KBM-7 (cell line): ENCODE measurements at regions not wholly inside any gene's neighbourhood (a gene's known extent, or its start where the extent isn't known, plus 50 kb on each side); places are given as distances from the start of the nearest gene placed in this dataset.
A peak's percentile ranks its signal among the peaks of the same experiment; 100 is the strongest.

Experiments used
- DNase-seq: peaks from one replicate; pipeline ENCODE4 v3.0.0-alpha.2; 2015
- in situ Hi-C: fragments of 300-500 bp; cut with MboI; formaldehyde crosslinking; loops from 2 replicates; pipeline ENCODE4 v1.14.3; 2020; ENCODE audit warnings: low sequenced_read_pairs, low pct_unique_long_range_greater_than_20kb, mixed read lengths

GRCh38 chr3:197432384-197433127 is 123.2 kb downstream of the BDH1 start:
- DNase-seq, result no peak
- in situ Hi-C loops, result no loop called here

DNA sequence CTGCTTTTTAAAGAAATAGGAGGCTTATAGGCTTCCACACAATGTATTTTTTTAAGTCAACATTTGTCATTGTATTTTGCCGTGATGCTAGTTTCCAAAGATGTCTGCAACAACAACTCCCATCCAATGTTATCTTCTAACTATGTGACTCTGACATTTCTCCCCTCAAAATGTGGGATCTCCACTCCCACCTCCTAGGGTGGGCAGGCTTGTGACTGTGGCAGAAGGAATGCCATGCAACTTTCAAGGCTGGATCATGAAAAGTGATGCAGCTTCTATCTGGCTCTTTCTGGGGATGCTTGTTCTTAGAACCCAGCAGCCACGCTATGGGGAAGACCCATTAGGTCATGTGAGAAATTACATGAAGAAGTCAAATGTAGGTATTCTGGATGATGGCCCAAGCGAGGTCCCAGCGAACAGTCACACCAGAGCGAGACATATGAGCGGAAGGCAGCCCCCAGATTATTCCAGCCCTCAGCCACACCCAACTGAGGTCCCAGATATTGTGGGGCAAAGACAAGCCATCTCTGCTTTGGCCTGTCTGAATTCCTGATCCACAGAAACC is 124.3 kb downstream of the BDH1 start:
- no peak for DNase-seq
- in situ Hi-C loops, result no loop called here

DNA sequence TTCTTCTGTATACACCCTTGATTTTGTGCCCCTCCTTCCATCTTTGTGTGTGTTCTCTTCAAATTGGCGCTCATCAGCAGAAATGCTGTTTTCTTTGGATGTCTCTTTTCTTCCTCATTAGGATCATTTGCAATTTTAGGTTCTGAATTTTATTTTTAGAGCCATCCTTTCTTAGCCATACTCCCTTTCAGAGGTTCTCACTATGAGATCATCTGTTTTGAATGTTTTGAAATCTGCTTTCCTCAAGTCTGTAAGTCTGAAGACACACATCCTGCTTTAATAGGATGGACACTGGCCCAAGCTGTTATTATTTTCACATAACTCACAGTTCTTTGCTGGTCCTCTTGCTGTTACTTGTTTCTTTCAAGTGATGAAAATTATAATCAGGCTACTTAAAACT is 124.8 kb downstream of the BDH1 start:
- in situ Hi-C loops, result no loop called here
- DNase-seq, result no peak

DNA sequence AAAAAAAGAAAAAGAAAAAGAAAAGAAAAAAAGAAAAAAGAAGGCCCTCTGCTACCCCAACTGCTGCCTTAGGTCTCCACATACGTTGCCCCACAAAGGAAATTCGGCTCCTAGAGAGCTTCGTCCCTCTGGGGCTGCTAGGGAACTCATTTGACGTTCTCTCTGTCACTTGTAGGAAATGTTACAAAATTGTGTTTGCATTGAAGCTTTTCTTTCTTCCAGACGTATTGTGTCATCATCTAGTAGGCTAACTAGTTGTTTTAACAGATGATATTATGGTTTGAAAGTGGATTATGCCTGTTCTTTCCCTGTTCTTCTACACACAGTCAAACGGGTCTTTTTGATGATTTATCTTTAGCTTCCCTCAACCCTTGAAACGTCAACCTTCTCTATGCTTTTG is 125.3 kb downstream of the BDH1 start:
- no peak for DNase-seq
- in situ Hi-C loops, result no loop called here

- DNase-seq, result no peak
- in situ Hi-C loops, result no loop called here
Observed at GRCh38 chr3:197428952-197429351, 126.8 kb downstream of the BDH1 start.

DNA sequence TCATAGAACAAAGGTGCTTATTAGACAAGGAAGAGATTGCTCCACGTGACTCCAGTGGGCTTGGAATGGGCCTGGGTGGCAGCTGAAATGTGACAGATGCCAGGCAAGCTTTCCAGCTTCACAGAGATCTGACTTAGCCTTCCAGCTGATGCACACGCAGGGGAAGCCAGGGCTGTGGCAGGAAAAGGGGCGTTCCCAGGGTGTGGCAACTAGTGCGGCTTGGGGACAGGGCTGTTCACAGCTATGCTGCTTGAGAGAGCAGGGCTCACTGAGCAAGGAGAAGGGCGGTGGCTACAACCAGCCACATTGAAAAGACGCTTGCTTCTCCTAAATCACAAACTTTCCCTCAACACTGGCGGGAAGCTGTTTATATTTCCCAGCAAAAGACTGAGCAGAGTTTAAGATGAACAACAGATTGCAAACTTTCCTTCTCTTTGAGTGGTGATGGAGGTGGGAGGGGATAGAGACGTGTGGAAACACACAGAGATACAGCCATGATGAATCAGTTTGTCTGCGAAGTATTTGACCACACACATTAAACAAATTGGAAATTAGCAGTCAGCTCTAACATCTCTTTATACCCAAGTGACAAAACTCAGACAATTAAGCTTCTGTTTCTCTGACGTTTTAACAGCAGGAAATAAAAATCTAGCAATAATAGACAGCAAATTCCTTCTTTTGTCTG is 127.5 kb downstream of the BDH1 start:
- in situ Hi-C loops, result no loop called here
- DNase-seq, result peak; percentile 40

- in situ Hi-C loops, result no loop called here
- no peak for DNase-seq
Observed at GRCh38 chr3:197427021-197427420, 128.6 kb upstream of the DLG1 start.

DNA sequence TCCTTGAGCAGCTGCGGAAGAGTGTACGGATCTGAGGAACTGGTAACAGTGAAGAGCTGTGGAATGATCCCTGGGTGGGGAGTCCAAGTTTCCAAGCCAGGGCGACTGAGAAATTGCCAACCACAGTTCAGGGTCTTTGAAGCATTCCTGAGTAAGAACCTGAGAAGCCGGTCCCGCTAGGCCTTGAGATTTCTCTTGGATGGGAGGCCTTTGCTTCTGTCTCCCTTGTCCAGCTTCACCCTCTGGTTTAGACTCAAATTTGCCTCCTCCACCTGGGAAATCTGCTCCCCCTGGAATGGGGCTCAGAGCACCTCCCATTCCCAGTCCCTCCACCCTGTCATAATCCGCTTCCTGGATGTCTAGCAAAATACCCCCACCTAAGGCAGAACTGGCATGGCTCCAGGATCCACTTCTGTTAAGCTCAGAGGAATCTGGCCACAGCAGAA is 127.7 kb upstream of the DLG1 start:
- no peak for DNase-seq
- in situ Hi-C loops, result no loop called here

DNA sequence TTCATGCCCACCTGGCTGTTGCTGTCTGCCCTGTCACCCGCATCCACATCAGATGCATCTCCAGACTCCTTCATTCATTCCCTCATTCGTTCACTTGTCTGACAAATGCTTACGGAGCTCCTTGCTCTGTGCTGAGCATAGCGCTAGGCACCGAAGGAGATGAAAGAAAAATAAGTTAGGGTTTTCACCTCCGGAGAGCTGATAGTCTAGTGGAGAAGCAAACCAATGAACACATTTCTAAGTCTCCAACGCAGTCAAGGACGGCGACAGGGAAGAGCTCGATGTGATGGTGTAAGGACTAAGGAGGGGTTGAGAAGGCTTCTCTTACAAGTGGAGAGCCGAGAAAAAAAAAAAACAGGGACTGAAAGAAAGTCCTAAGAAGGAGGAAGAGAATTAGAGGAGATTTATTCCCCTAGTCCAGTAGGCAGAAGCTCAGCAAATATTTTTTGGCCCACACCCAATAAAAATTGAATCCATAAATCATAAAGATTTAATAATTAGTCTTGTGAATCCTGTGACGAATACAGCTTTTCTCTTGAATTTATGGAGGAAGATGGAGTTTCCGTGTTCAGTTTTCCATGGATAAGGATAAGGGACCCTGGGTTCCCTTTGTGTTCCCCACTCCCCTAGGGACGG is 127.2 kb upstream of the DLG1 start:
- no peak for DNase-seq
- in situ Hi-C loops, result no loop called here

GRCh38 chr3:197424674-197425484 is 126.5 kb upstream of the DLG1 start:
- no peak for DNase-seq
- in situ Hi-C loops, result no loop called here

DNA sequence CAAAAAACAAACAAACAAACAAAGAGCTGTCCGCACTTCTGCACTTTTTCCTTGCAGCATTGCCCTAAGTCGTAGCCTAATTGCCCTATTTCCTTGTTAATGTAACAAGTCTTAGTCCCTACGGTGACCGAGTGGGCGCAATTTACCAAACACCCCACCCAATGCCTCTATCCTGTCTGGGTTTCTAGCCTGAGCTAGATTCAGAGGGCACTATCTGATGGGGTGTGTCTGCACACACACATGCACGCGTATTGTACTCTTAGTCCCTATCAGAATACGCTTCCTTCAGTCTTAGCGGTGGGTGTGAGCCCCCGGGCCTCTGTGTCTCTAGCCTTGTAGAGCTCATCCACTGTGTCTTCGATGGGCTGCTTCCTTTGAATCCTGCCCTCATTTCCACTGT is 125.9 kb upstream of the DLG1 start:
- DNase-seq, result no peak
- in situ Hi-C loops, result no loop called here

DNA sequence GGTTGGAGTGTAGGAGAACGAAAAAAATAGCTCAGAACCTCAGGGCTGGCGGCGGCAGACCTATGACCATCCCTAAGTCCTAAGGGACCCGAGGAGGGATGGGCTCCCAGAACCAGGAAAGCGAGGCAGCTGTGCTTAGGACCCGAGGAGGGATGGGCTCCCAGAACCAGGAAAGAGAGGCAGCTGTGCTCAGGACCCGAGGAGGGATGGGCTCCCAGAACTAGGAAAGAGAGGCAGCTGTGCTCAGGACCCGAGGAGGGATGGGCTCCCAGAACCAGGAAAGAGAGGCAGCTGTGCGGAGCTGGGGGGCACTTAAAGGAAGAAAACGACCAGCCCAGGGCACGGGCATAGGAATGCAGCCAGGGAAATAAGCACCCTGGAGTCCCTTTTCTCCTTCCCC is 125.0 kb upstream of the DLG1 start:
- in situ Hi-C loops, result no loop called here

GRCh38 chr3:197422506-197422905 is 124.1 kb upstream of the DLG1 start:
- in situ Hi-C loops, result no loop called here
- no peak for DNase-seq

More for the DNA sequence above, 125.0 kb upstream of the DLG1 start:
- no peak for DNase-seq

DNA sequence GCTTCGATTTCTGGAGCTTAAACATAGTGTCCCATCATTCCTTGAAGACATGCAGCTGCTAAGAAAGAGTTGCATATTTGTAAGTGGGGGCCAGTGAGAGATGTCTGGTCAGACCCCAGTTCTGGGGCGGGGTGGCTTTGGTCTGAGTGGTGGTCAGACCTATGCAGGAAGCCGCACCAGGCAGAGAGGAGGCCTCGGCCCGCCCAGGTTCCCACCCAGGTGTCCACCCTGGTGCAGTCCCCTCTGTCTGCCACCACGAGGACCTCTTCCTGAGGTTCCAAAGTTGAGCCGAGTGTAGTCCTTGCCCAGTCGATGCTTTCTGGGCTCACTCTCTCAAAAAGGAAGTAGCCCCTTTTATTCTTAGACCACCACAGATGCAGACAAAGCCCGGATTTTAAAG is 122.6 kb upstream of the DLG1 start:
- in situ Hi-C loops, result no loop called here
- no peak for DNase-seq

DNA sequence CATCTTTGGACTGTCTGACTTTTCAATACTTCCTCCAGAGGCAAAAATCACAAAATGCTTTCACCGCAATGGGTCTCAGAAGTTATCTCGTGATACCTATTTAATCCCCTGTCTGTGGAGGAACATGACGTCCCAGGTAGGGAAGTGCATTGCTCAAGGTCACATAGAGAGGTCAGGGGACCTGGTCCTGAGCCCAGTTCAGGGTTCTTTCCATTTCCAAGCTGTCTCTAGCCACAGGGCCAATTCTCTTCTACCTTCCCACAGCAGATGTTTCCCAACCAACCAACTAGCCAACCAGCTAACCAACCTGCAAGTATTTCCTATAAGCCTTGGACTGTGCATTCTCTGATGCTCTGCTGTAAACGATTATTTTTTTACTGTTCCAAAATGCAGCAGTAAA is 122.2 kb upstream of the DLG1 start:
- DNase-seq, result no peak
- in situ Hi-C loops, result no loop called here

DNA sequence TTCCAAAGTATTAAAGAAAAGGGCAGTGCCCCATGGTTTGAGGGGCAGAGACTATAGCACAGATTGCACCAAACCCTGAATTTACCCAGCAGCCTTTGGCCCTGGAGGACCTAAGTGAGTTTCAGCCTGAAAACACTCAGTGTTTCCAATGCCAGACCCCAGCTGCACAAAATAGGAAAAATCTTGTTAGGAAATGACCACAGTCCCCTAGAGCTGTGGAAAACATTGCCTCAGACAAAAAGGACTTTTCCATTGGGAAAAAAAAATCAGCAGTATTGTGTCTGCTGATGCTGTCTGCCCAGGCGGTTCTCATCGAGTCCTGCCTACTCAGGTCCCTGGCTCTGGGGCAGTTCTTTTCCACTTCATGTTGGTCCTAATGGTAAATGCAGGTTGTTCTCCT is 121.7 kb upstream of the DLG1 start:
- in situ Hi-C loops, result no loop called here
- no peak for DNase-seq

GRCh38 chr3:197419696-197420095 is 121.3 kb upstream of the DLG1 start:
- DNase-seq, result no peak
- in situ Hi-C loops, result no loop called here

DNA sequence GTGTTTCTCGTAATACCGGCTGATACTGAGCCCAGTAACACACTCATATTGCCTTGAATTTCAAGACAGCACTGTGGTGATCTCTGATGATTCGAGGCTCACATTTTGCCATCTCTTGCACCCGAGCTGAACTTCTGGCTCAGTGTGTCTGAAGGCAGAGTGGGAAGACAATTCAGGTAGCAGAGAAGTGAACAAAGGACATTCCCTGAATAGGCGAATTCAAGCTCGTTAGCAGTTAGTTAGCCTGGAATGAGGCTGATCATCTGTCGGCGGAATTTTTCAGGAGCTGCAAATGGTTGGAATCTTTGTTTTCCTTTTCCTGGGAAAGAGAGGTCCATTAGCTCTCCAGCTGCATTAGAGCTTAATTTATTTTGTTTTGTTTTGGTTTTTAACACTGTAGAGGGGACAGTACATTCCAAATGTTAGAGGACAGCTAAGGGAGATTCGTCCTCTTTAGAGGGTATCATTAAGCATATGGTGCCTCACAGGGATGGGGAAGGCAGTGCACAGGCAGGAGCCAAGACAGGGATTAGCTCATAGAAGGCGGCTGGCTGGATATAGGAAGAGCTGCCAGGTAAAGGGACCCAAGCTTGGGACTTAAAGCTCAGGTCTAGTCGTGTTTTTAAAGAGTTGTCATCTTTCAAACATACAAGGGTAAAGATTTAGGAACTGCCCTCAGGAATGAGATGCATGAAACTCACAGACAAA is 119.7 kb upstream of the DLG1 start:
- in situ Hi-C loops, result no loop called here
- DNase-seq, result no peak

- DNase-seq, result no peak
- in situ Hi-C loops, result no loop called here
Observed at GRCh38 chr3:197417441-197417840, 119.0 kb upstream of the DLG1 start.
